ENCODE measurements at regions not wholly inside any gene's neighbourhood (a gene's known extent, or its start where the extent isn't known, plus 50 kb on each side); places are given as distances from the start of the nearest gene placed in this dataset.

GRCh38 chr1:232532901-232533300, 97.0 kb downstream of the SIPA1L2 start:
- TF ChIP-seq CTCF (conservative IDR thresholded peaks at IDR 0.05; ENCODE audit: low read depth, low read length), result no peak
- TF ChIP-seq EZH2 (IDR thresholded peaks at IDR 0.05; ENCODE audit: low read length, unreplicated experiment), result no peak
- no peak for TF ChIP-seq EZH2phosphoT487 (IDR thresholded peaks at IDR 0.05; ENCODE audit: borderline replicate concordance, low read length)

Measured in PC-3 (cell line).